Cardiac septum (tissue), 1 donor: ENCODE measurements at regions not wholly inside any gene's neighbourhood (a gene's known extent, or its start where the extent isn't known, plus 50 kb on each side); places are given as distances from the start of the nearest gene placed in this dataset.

Experiments used
- DNase-seq: peaks from one replicate; pipeline ENCODE4 v3.0.0-alpha.2; 2020; ENCODE audit warnings: low spot score
- intact Hi-C: fragments of 100-400 bp; cut with DNase I; formaldehyde crosslinking; loops from one replicate; pipeline ENCODE4 v1.14.0; 2022
- donor health status: DM: no; HTN: no; CAD: no.

GRCh38 chr7:156074982-156075615, 262.8 kb upstream of the SHH start:
- no peak for DNase-seq
- intact Hi-C loops: no loop called here

GRCh38 chr7:156074084-156074483, 261.8 kb upstream of the SHH start:
- DNase-seq: no peak
- intact Hi-C loops: no loop called here

GRCh38 chr7:156073366-156074052, 261.2 kb upstream of the SHH start:
- no peak for DNase-seq
- intact Hi-C loops: no loop called here

GRCh38 chr7:156071612-156072011, 259.3 kb upstream of the SHH start:
- DNase-seq: no peak
- intact Hi-C loops: no loop called here

GRCh38 chr7:156069891-156070290, 257.6 kb upstream of the SHH start:
- intact Hi-C loops: no loop called here
- no peak for DNase-seq

GRCh38 chr7:156067156-156067555, 254.9 kb upstream of the SHH start:
- peak; percentile 41 for DNase-seq
- intact Hi-C loops: no loop called here

GRCh38 chr7:156065400-156065799, 253.1 kb upstream of the SHH start:
- intact Hi-C loops: no loop called here
- peak; percentile 39 for DNase-seq

GRCh38 chr7:156064971-156065386, 252.7 kb upstream of the SHH start:
- peak; percentile 12 for DNase-seq
- intact Hi-C loops: no loop called here

GRCh38 chr7:156063241-156063810, 251.1 kb upstream of the SHH start:
- intact Hi-C loops: no loop called here
- DNase-seq: peak; percentile 66

GRCh38 chr7:156062286-156062685, 250.0 kb upstream of the SHH start:
- intact Hi-C loops: no loop called here
- DNase-seq: no peak

- intact Hi-C loops: no loop called here
- no peak for DNase-seq
Measured at GRCh38 chr7:156061689-156062255, 249.5 kb upstream of the SHH start.

- no peak for DNase-seq
- intact Hi-C loops: no loop called here
Measured at GRCh38 chr7:156060925-156061324, 248.7 kb upstream of the SHH start.

- intact Hi-C loops: no loop called here
- no peak for DNase-seq
Measured at GRCh38 chr7:156059369-156059768, 247.1 kb upstream of the SHH start.

GRCh38 chr7:156058248-156058647, 246.0 kb upstream of the SHH start:
- no peak for DNase-seq
- intact Hi-C loops: no loop called here

- DNase-seq: no peak
- intact Hi-C loops: no loop called here
Measured at GRCh38 chr7:156056534-156056933, 244.3 kb upstream of the SHH start.

GRCh38 chr7:156055206-156055822, 243.1 kb upstream of the SHH start:
- intact Hi-C loops: no loop called here
- peak; percentile 66 for DNase-seq

- no peak for DNase-seq
- intact Hi-C loops: no loop called here
Measured at GRCh38 chr7:156051884-156052283, 239.6 kb upstream of the SHH start.

GRCh38 chr7:156050636-156051569, 238.6 kb upstream of the SHH start:
- DNase-seq: no peak
- intact Hi-C loops: no loop called here

GRCh38 chr7:156049366-156049765, 237.1 kb upstream of the SHH start:
- intact Hi-C loops: no loop called here
- DNase-seq: no peak
